HepG2 (cell line): ENCODE measurements at regions not wholly inside any gene's neighbourhood (a gene's known extent, or its start where the extent isn't known, plus 50 kb on each side); places are given as distances from the start of the nearest gene placed in this dataset.

Source experiments
- PAWR ChIP-seq: sonication (generic); formaldehyde crosslinking; IDR thresholded peaks from 2 replicates; pipeline ENCODE4 v1.4.0; 2020; ENCODE audit warnings: missing genetic modification reagents, mild to moderate bottlenecking, borderline replicate concordance
- TARDBP ChIP-seq: sonication (generic); formaldehyde crosslinking; IDR thresholded peaks from 2 replicates; pipeline ENCODE4 v1.8.0; 2022; ENCODE audit warnings: mild to moderate bottlenecking, missing genetic modification reagents
- TEF ChIP-seq: sonication (generic); formaldehyde crosslinking; IDR thresholded peaks from 2 replicates; pipeline ENCODE4 v1.5.0; 2020; ENCODE audit warnings: missing genetic modification reagents
- THRA ChIP-seq: sonication (generic); formaldehyde crosslinking; IDR thresholded peaks from 2 replicates; pipeline ENCODE4 v1.4.0; 2020; ENCODE audit warnings: missing genetic modification reagents, borderline replicate concordance
- ZNF142 ChIP-seq: sonication (generic); formaldehyde crosslinking; IDR thresholded peaks from 2 replicates; pipeline ENCODE4 v1.4.0; 2020; ENCODE audit warnings: missing genetic modification reagents
- ZNF670 ChIP-seq: sonication (generic); formaldehyde crosslinking; IDR thresholded peaks from 2 replicates; pipeline ENCODE4 v1.8.0; 2022; ENCODE audit warnings: mild to moderate bottlenecking, missing genetic modification reagents, borderline replicate concordance
- TF ChIP-seq, protein P1 (sequence below): sonication (generic); formaldehyde crosslinking; IDR thresholded peaks from 2 replicates; pipeline ENCODE4 v1.5.1; 2020; ENCODE audit warnings: missing genetic modification reagents, mild to moderate bottlenecking, borderline replicate concordance

GRCh38 chr21:33133892-33134291 is 64.0 kb downstream of the OLIG1 start (continued):
- TF ChIP-seq THRA (no peak), ZNF670 (CRISPR knock-in tag) (no peak), PAWR (CRISPR knock-in tag) (no peak), TARDBP (no peak), TEF (CRISPR knock-in tag) (no peak), ZNF142 (CRISPR knock-in tag) (no peak)
- TF ChIP-seq, protein P1, sequence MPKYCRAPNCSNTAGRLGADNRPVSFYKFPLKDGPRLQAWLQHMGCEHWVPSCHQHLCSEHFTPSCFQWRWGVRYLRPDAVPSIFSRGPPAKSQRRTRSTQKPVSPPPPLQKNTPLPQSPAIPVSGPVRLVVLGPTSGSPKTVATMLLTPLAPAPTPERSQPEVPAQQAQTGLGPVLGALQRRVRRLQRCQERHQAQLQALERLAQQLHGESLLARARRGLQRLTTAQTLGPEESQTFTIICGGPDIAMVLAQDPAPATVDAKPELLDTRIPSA (CRISPR knock-in tag) = no peak
